Prostate gland (tissue), 2 donors: ENCODE measurements at regions not wholly inside any gene's neighbourhood (a gene's known extent, or its start where the extent isn't known, plus 50 kb on each side); places are given as distances from the start of the nearest gene placed in this dataset.

Source experiments
- POLR2A ChIP-seq: fragments of 450-650 bp; IDR thresholded peaks from one replicate; pipeline ENCODE4 v1.6.1; 2016; ENCODE audit warnings: antibody characterized with exemption, mild to moderate bottlenecking
- TF ChIP-seq, protein P1 (sequence below), 4 experiments: fragments of 200-600 bp in 2 of 4; fragments of 450-650 bp in 2 of 4; sonication (generic) in 2 of 4; IDR thresholded peaks; 1 replicate in 3 of 4; 2 replicates in 1 of 4; pipeline ENCODE4 v1.5.1; 2016 to 2019; ENCODE audit warnings: antibody characterized with exemption in 4 of 4, mild to moderate bottlenecking in 2 of 4, moderate library complexity in 2 of 4

DNA sequence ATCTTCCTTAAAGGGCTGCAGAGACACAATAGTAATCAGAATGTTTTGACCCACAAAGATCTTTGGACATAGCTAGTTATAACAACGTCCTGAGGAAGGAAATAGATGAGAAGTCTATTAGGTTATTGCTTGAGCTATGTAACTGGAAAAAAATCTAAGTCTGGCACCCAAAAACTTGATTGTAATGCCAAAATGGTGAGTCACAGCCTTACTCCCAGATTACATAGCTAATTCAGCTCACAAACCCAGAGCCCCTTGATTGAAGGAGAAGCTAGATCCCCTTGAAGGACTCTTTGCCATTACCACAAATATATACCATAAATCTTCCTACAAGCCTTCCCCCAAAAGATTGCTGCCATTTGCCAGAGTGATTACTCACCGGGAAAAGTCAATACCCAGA, 341.8 kb upstream of the KIF2A start:
- TF ChIP-seq, protein P1, sequence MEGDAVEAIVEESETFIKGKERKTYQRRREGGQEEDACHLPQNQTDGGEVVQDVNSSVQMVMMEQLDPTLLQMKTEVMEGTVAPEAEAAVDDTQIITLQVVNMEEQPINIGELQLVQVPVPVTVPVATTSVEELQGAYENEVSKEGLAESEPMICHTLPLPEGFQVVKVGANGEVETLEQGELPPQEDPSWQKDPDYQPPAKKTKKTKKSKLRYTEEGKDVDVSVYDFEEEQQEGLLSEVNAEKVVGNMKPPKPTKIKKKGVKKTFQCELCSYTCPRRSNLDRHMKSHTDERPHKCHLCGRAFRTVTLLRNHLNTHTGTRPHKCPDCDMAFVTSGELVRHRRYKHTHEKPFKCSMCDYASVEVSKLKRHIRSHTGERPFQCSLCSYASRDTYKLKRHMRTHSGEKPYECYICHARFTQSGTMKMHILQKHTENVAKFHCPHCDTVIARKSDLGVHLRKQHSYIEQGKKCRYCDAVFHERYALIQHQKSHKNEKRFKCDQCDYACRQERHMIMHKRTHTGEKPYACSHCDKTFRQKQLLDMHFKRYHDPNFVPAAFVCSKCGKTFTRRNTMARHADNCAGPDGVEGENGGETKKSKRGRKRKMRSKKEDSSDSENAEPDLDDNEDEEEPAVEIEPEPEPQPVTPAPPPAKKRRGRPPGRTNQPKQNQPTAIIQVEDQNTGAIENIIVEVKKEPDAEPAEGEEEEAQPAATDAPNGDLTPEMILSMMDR (IDR thresholded peaks at IDR 0.05): no peak
- TF ChIP-seq POLR2A: no peak
